GM12878 (cell line): ENCODE measurements at regions not wholly inside any gene's neighbourhood (a gene's known extent, or its start where the extent isn't known, plus 50 kb on each side); places are given as distances from the start of the nearest gene placed in this dataset.

Experiments
- CHD1 ChIP-seq: IDR thresholded peaks from 2 replicates; pipeline ENCODE4 v1.6.1; 2012; ENCODE audit warnings: low read depth, low read length, improper control_type of control experiment
- JUND ChIP-seq: IDR thresholded peaks from 2 replicates; pipeline ENCODE4 v1.6.1; 2012; ENCODE audit warnings: low read depth, mild to moderate bottlenecking, low read length, improper control_type of control experiment, moderate library complexity
- NR2C2 ChIP-seq: IDR thresholded peaks from 2 replicates; pipeline ENCODE4 v1.6.1; 2011; ENCODE audit warnings: borderline replicate concordance, low read depth; ENCODE audit not compliant: control insufficient read depth, insufficient read length
- POLR2A ChIP-seq: IDR thresholded peaks from 2 replicates; pipeline ENCODE4 v1.6.1; 2011; ENCODE audit warnings: low read depth, mild to moderate bottlenecking, low read length
- SMC3 ChIP-seq: IDR thresholded peaks from 2 replicates; pipeline ENCODE4 v1.6.1; 2011; ENCODE audit warnings: low read length, improper control_type of control experiment, borderline replicate concordance
- TF ChIP-seq, protein P1 (sequence below), 3 experiments: IDR thresholded peaks in 2 of 3; conservative IDR thresholded peaks in 1 of 3; 2 replicates each; pipeline ENCODE4 v1.5.1; 2011; ENCODE audit warnings: low read depth in 3 of 3, low read length in 3 of 3, mild to moderate bottlenecking in 3 of 3, control low read depth in 2 of 3, moderate library complexity in 2 of 3, inconsistent platforms in 1 of 3, mixed read lengths in 1 of 3; ENCODE audit not compliant: control insufficient read depth in 2 of 3, insufficient read depth in 1 of 3; ENCODE audit errors: extremely low read depth in 1 of 3

DNA sequence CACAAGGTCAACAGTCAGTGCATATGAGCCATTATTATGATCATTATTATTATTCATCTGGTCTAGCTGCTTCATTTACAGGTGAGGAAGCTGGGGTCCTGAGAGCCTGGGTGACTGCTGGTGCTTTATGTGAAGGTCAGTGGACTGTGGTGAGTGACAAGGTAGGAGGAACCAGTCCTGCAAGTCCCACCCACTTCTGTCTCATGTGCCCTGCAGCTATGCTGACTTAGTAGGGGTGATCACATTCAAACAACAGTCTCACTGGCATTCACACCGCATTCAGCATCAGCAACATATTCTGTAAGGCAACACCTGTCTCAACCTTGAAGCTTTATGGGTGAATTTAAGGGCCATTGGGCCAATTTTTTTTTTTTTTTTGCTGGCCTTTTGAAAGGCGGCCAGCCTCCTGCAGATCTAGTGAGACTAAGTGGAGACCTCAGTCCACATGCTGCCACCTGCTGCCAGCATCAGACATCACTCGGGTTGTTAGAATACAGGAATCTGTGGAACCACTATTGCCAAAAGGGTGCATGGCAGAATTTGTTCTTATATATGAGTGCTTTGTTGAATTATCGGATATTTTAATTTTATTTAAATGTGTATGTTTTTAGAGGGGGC, 59.9 kb upstream of the CACNA1E start:
- TF ChIP-seq JUND: no peak
- no peak for TF ChIP-seq POLR2A
- TF ChIP-seq, protein P1, sequence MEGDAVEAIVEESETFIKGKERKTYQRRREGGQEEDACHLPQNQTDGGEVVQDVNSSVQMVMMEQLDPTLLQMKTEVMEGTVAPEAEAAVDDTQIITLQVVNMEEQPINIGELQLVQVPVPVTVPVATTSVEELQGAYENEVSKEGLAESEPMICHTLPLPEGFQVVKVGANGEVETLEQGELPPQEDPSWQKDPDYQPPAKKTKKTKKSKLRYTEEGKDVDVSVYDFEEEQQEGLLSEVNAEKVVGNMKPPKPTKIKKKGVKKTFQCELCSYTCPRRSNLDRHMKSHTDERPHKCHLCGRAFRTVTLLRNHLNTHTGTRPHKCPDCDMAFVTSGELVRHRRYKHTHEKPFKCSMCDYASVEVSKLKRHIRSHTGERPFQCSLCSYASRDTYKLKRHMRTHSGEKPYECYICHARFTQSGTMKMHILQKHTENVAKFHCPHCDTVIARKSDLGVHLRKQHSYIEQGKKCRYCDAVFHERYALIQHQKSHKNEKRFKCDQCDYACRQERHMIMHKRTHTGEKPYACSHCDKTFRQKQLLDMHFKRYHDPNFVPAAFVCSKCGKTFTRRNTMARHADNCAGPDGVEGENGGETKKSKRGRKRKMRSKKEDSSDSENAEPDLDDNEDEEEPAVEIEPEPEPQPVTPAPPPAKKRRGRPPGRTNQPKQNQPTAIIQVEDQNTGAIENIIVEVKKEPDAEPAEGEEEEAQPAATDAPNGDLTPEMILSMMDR (IDR thresholded peaks at IDR 0.05 in 2 of 3, conservative IDR thresholded peaks at IDR 0.05 in 1 of 3; ENCODE audit: control insufficient read depth in 2 of 3, extremely low read depth in 1 of 3, insufficient read depth in 1 of 3, low read depth in 3 of 3, low read length in 3 of 3): peak; percentile 37 to 52 (median 48); a peak in 5 of 6 replicates
- no peak for TF ChIP-seq NR2C2
- peak; percentile 62 for TF ChIP-seq SMC3
- TF ChIP-seq CHD1: no peak
